Activated CD4-positive, alpha-beta T cell treated with anti-CD3 and anti-CD28 coated beads, Interleukin-2, Interleukin-4, amounts not matched to agents 100 ng/mL and 50 ng/mL, durations not matched to agents 16 hours and 8 hours (primary cell): ENCODE measurements at regions not wholly inside any gene's neighbourhood (a gene's known extent, or its start where the extent isn't known, plus 50 kb on each side); places are given as distances from the start of the nearest gene placed in this dataset.
"Not testable (repeated sequence)": the region's sequence is repeated elsewhere in the genome, so short reads cannot be mapped to it uniquely, and the experiment has no call there.

Experiments used
- DNase-seq: peaks from one replicate; pipeline ENCODE4 v3.0.0-alpha.2; 2020; ENCODE audit warnings: low spot score

DNA sequence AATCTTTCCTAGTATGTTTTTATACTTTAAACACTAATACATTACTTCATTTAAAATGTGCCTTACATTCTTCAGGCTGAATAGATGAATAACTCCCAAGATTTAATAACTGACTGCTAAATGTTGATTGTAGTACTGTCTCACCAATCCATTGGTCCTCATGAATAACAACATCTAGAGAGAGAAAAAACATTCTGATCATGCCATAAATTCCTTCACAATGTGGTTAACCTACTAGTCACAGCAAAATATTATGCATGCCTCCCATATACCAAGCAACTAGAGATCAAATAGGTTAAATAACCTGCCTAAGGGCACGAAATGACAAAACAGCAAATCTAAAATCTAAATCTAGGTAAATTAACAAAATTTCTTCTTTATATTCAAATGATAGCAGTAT lies 66.2 kb downstream of the SYT15 start:
- not testable (repeated sequence) for DNase-seq

DNA sequence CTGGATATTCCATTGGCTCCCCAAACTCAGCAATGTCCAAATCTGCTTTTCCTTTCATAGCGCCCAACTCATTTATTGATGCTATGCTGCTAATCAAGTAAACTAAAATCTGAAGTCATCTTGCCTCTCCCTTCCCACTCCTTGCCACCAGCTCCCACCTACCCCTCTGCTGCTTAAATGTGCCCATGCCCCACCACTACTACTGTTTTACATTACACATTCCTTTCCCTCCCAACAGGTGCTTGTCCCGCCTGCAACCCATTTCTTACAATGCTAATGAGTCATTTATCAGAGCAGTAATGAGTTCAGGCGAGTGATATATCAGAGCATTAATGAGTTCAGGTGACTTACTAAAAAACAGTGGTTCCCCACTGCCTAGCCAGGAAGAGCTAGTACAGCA lies 67.2 kb downstream of the SYT15 start:
- not testable (repeated sequence) for DNase-seq

- not testable (repeated sequence) for DNase-seq
Observed at GRCh38 chr10:46650967-46651366, 72.0 kb downstream of the SYT15 start.

DNA sequence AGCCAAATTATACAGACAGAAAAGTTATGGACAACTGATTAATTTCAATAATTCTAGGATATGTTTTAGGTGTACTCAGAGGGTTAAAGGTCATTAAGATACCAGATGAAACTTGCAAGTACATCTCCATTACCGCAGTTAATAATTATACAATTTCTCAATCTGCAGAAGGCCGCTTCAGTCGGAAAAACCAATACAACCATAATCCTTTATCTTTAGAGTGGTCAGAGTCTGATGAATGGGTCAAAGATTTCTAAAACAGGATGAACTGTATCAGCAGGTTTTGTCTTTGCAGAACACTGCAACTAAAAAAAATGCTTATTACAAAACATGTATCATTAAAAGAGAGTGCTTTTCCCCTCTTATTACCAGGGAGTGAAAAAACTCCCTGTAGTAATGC lies 78.5 kb downstream of the SYT15 start:
- DNase-seq: not testable (repeated sequence)

GRCh38 chr10:46660027-46660834 lies 81.3 kb downstream of the SYT15 start:
- DNase-seq: not testable (repeated sequence)

DNA sequence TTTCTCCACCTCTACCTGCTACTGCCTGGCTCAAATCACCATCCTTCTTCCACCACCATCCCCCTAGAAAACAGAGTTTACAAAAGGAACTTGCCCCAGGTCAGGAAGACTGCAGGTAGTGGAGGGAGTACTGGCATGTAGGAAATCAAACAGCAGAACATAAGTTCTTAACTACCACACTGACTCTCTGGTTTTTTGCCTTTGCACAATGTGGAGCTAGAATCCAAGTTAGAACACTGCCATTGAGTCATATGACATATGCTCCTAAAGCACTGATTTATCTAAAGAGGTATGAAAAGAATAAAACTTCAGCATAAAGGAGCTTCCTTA lies 81.9 kb downstream of the SYT15 start:
- not testable (repeated sequence) for DNase-seq

DNA sequence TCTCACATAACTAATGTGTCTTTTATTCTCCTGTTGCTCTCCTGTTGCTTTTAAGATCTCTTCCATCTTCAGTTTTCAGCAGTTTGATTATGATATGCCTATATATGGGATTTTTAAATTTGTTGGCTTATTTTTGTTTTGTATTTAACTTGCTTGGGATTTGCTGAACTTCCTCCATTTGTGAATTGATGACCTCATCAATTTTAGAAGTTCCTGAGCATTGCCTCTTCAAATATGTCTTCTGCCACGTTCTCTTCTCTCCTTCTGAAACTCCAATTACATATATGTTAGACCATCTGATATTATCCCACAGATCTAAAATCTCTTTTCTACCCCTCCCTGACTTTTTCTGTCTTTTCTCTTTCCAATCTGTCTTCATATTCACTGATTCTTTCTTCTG lies 86.6 kb downstream of the SYT15 start:
- DNase-seq: not testable (repeated sequence)

DNA sequence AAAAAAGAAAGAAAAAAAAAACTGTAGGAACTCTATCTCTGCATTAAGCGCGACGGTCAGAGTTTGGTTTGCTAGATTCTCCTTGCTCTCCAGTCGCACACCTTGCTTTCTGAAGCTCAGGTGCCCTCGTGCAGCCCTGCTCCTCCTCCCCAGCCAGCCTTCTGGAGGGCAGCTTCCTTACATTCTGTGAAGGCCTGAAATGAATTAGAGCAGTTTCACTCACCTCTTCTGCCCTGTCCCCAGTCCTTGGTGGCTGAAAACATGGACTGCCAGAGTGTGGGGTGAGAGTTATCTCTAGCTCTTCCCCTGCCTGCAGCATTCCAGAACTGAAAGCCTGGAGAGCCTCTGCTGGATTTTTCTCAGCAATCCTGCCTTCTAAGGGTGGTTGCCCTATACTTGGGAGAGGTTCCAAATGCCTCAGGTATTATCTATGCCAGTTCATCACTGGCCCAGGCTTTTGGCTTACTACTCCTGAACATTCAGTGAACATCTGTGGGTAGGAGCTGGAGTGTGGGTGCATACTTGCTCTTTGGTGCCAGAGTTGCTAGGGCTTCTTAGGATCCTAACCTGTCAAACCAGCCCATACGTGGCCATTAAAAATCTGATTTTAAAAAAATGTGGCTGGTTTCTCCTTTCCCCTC lies 89.5 kb downstream of the SYT15 start:
- not testable (repeated sequence) for DNase-seq

DNA sequence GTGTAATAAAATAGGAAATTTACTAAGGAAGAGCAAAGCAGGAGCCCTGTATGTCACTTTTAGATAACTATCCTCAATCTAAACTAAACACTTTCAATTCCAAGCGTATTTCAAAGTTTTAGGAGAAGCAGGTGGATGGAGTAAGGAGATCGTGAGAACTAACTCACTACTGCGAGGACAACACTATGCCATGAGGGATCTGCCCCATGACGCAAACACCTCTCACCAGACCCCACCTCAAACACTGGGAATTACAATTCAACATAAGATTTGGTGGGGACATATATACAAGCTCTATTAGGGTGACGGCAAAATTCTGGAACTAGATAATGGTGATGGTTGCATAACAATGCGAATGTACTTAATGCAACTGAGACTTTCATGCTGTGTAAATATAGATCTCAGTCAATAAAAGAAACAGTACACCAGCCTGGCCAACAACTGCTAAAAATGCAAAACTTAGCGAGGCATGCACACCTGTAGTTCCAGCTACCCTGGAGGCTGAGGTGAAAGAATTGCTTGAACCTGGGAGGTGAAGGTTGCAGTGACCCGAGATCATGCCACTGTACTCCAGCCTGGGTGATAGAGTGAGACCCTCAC lies 99.0 kb downstream of the SYT15 start:
- DNase-seq: not testable (repeated sequence)

DNA sequence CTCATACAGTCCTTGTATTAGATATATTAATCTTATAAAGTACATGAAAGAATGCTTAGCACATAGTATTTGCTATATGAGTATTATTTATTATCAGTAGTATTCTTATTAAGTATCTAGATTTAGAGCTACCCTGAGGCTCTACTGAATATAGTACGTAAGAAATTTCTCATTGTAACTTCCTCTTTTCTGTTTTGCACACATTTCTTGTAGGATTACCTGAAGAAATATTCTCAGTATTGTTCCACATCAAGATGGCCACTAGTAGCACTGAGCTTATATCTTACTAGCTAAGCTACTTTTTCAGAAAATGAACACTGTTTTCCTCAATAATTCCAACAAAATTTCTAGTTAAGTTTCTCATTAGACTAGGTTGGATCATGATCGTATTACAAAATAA lies 112.5 kb downstream of the SYT15 start:
- not testable (repeated sequence) for DNase-seq

GRCh38 chr10:46693218-46693617 lies 114.3 kb downstream of the SYT15 start:
- DNase-seq: peak; percentile 1

DNA sequence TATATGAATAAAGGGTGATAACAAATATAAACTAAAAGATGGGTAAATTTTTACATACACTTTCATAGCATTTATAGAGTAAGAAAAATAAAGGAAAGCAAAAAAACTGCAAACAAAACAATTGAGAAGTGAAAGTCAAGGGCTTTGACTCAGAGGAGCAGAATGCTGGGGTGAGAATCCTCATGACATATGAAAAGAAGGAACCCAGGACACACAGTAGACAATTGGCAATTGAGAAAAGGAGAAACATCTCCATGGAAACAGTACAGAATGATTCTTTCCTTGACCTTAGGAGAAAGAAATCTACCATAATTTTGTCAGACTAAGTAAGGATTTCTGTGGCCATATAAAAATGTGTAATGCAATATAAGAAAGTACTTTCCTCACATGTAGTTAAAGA lies 138.3 kb downstream of the SYT15 start:
- DNase-seq: not testable (repeated sequence)

DNA sequence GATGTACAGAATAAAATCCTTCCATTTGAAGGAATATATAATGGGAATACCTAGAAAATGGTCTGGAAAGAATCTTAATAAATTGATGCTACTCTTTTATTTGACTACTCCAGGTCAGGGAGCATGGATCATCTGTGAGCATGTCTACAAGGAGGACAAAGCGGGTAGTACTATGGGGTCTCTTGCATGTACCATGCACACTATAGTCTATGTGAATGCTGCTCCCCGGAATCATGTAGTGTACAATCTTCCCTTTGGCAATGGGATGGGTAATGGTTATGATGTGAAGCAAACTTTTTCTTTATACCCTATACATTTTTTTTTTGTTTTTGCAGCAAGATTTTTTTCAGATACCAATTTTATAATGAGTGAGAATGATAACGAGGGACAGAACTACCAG lies 139.1 kb downstream of the SYT15 start:
- not testable (repeated sequence) for DNase-seq

DNA sequence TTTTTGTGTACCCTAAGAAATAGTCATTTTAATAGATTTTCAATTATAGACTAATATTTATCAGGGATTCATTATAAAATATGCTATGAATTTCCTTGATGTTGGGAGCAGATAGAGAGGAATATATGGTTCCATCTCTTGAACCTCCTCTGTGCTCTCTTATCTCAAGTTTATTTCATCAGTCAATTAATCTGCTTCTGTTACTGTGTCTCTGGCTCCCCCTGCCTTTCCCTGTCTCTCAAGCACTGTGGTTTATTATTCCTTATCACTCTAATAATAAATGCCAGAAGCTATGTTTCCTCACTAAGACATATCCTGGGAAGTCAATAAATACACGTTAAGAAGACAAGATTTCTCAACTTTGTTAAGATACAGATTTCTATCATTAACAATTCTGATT lies 141.5 kb downstream of the SYT15 start:
- not testable (repeated sequence) for DNase-seq

DNA sequence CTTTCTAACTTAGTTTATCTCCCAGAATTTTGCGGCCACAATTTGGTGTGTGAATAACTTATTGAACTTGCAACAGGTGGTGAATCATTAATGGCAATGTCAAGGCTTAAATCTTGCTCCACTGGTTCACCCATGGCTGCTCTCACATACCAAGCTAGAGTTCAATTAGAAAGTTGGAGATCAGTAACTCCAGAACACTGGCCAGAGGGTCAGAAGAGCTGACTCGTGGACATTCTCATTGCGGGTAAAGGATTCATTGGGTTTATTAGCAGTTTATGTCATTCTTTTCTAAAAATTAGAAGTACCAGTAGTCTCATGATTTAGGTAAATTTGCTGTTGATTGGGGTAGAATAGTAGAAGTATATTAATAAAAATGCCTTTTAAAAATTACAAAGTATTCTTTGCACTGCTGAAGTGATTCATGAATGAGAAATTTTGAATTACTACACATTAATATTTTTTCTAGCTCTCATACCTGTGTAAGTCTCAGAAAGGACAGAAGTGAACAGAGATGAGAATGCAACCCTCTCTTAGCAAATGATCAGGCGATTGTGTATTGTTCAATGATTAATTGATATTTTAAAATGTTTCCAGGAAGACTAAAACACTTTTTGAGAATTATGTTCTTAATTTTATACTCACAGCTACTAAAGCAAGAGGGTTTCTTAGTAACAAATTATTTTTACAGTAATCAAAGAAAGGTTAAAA lies 142.0 kb downstream of the SYT15 start:
- not testable (repeated sequence) for DNase-seq

DNA sequence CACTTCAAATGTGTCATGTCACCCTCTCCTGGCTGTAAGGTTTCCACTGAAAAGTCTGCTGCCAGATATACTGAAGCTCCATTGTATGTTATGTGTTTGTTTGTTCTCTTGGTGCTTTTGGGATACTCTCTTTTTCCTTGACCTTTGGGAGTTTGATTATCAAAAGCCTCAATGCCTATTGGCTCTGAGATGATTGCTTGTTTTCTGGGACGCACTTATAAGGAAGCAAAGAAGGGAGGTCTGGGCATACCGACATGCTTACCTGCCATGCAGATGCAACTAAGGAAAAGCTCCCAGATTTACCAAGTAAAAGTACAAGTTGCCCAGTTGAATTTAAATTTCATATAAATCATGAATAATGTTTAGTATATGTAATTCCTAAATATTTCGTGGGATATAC lies 145.3 kb downstream of the SYT15 start:
- not testable (repeated sequence) for DNase-seq

- not testable (repeated sequence) for DNase-seq
Observed at GRCh38 chr10:46728359-46728758, 149.4 kb downstream of the SYT15 start.

- not testable (repeated sequence) for DNase-seq
Observed at GRCh38 chr10:46730729-46731128, 151.8 kb downstream of the SYT15 start.

GRCh38 chr10:46733635-46734261 lies 154.8 kb downstream of the SYT15 start:
- not testable (repeated sequence) for DNase-seq

- DNase-seq: peak; percentile 17
Observed at GRCh38 chr10:46734262-46734642, 155.3 kb downstream of the SYT15 start.

DNA sequence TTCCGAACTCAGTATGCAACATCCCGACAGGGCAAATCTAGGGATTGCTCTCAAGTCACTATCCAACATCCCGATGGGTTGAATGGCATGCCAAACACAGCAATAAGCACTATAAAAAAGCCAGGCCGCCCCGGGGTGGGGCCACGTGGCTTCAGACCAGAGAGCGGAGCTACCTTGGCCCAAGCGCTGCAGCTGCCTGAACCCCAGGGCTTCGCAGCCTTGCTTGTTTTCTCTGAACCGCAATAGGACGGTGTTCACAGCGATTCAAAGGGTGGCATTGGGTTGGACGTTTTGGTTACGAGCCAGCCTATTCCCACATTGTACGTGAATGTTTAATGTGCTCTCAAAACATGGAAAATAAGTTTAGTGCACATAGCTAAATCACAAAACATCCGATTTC lies 161.0 kb downstream of the SYT15 start:
- not testable (repeated sequence) for DNase-seq

- not testable (repeated sequence) for DNase-seq
Observed at GRCh38 chr10:46740368-46740767, 161.4 kb downstream of the SYT15 start.
